GM23338 (cell line): ENCODE measurements at regions not wholly inside any gene's neighbourhood (a gene's known extent, or its start where the extent isn't known, plus 50 kb on each side); places are given as distances from the start of the nearest gene placed in this dataset.

Experiments used
- ATAC-seq: fragments of 200-7000 bp; cut with Tn5 transposase; 3 replicates; pipeline ENCODE4 v1.9.1; 2020
- DNase-seq: peaks from one replicate; pipeline ENCODE4 v3.0.0-alpha.2; 2015; ENCODE audit warnings: low spot score
- H2AFZ ChIP-seq: fragments of 200-600 bp; sonication (generic); 2 replicates; pipeline ENCODE4 v1.8.0; 2016; ENCODE audit warnings: antibody characterized with exemption, mild to moderate bottlenecking, moderate library complexity
- H3F3A ChIP-seq: fragments of 200-600 bp; sonication (generic); replicated peaks from 2 replicates; pipeline ENCODE4 v1.8.0; 2017; ENCODE audit warnings: antibody characterized with exemption, mixed run types, low read depth
- H3K27ac ChIP-seq: fragments of 200-600 bp; sonication (generic); 2 replicates; pipeline ENCODE4 v1.6.1; 2016; ENCODE audit warnings: low read depth
- H3K27me3 ChIP-seq: fragments of 200-600 bp; sonication (generic); 2 replicates; pipeline ENCODE4 v1.8.0; 2016; ENCODE audit warnings: mild to moderate bottlenecking, mixed run types, moderate library complexity; ENCODE audit not compliant: insufficient read depth
- H3K36me3 ChIP-seq: fragments of 200-600 bp; sonication (generic); 2 replicates; pipeline ENCODE4 v1.8.0; 2016; ENCODE audit warnings: mild to moderate bottlenecking; ENCODE audit not compliant: insufficient read depth
- H3K4me1 ChIP-seq: fragments of 200-600 bp; sonication (generic); 2 replicates; pipeline ENCODE4 v1.8.0; 2016; ENCODE audit warnings: mild to moderate bottlenecking, moderate library complexity; ENCODE audit not compliant: insufficient read depth
- H3K4me2 ChIP-seq: fragments of 200-600 bp; sonication (generic); 2 replicates; pipeline ENCODE4 v1.7.1; 2017; ENCODE audit warnings: mixed run types
- H3K4me3 ChIP-seq: fragments of 200-600 bp; sonication (generic); 2 replicates; pipeline ENCODE4 v1.6.1; 2016; ENCODE audit warnings: mixed run types
- H3K79me2 ChIP-seq: fragments of 200-600 bp; sonication (generic); replicated peaks from 2 replicates; pipeline ENCODE4 v1.8.0; 2017; ENCODE audit warnings: mild to moderate bottlenecking; ENCODE audit not compliant: insufficient read depth
- H3K9me2 ChIP-seq: fragments of 200-600 bp; sonication (generic); 2 replicates; pipeline ENCODE4 v1.8.0; 2017; ENCODE audit not compliant: insufficient read depth
- H4K20me1 ChIP-seq: fragments of 200-600 bp; sonication (generic); replicated peaks from 2 replicates; pipeline ENCODE4 v1.8.0; 2017; ENCODE audit warnings: mild to moderate bottlenecking; ENCODE audit not compliant: insufficient read depth
- H3K27ac Mint-ChIP-seq: 2 replicates; pipeline ENCODE4 v1.8.0; 2020; ENCODE audit warnings: inconsistent platforms, mild to moderate bottlenecking, moderate library complexity, mixed read lengths
- H3K27me3 Mint-ChIP-seq: 3 replicates; pipeline ENCODE4 v1.8.0; 2022; ENCODE audit warnings: low read depth, mild to moderate bottlenecking, moderate library complexity, mixed read lengths, inconsistent platforms; ENCODE audit not compliant: insufficient read depth, poor library complexity
- H3K36me3 Mint-ChIP-seq: 3 replicates; pipeline ENCODE4 v1.8.0; 2021; ENCODE audit warnings: low read depth, mild to moderate bottlenecking, inconsistent platforms, moderate library complexity, mixed read lengths
- H3K4me1 Mint-ChIP-seq: 3 replicates; pipeline ENCODE4 v1.8.0; 2020; ENCODE audit warnings: mild to moderate bottlenecking, inconsistent platforms, mixed read lengths
- H3K4me3 Mint-ChIP-seq: 3 replicates; pipeline ENCODE4 v1.8.0; 2021; ENCODE audit warnings: moderate library complexity, mild to moderate bottlenecking, inconsistent platforms, mixed read lengths
- H3K9me3 Mint-ChIP-seq: 3 replicates; pipeline ENCODE4 v1.8.0; 2020; ENCODE audit warnings: moderate library complexity, mild to moderate bottlenecking, inconsistent platforms, mixed read lengths
- EZH2 ChIP-seq: fragments of 200-600 bp; sonication (generic); IDR thresholded peaks from one replicate; pipeline ENCODE4 v1.8.0; 2017; ENCODE audit warnings: antibody characterized with exemption, mild to moderate bottlenecking, low read depth; ENCODE audit not compliant: unreplicated experiment
- EZH2phosphoT487 ChIP-seq: fragments of 200-600 bp; sonication (generic); IDR thresholded peaks from one replicate; pipeline ENCODE4 v1.8.1; 2018; ENCODE audit warnings: antibody characterized with exemption; ENCODE audit not compliant: unreplicated experiment
- JUNB ChIP-seq: IDR thresholded peaks from one replicate; pipeline ENCODE4 v1.6.1; 2016; ENCODE audit warnings: antibody characterized with exemption; ENCODE audit not compliant: unreplicated experiment
- NANOG ChIP-seq: IDR thresholded peaks from 2 replicates; pipeline ENCODE4 v1.6.1; 2016; ENCODE audit warnings: antibody characterized with exemption, borderline replicate concordance
- POLR2AphosphoS5 ChIP-seq: IDR thresholded peaks from 2 replicates; pipeline ENCODE4 v1.6.1; 2016; ENCODE audit warnings: antibody characterized with exemption, low read depth
- STAT1 ChIP-seq: IDR thresholded peaks from one replicate; pipeline ENCODE4 v1.6.1; 2016; ENCODE audit warnings: antibody characterized with exemption; ENCODE audit not compliant: unreplicated experiment
- ZNF114 ChIP-seq: fragments of 250-450 bp; sonication (Bioruptor Pico); IDR thresholded peaks from 2 replicates; pipeline ENCODE4 v1.5.0; 2020; ENCODE audit warnings: mild to moderate bottlenecking, moderate library complexity
- TF ChIP-seq, protein P1 (sequence below): fragments of 250-450 bp; sonication (Bioruptor Pico); IDR thresholded peaks from 2 replicates; pipeline ENCODE4 v1.5.0; 2020; ENCODE audit warnings: mild to moderate bottlenecking, moderate library complexity
- TF ChIP-seq, protein P2 (sequence below), 2 experiments: fragments of 200-600 bp in 1 of 2; sonication (generic) in 1 of 2; conservative IDR thresholded peaks; 2 replicates each; pipeline versions ENCODE4 v1.5.1 to v1.6.1; 2016 to 2017; ENCODE audit warnings: antibody characterized with exemption in 2 of 2, low read depth in 2 of 2, mild to moderate bottlenecking in 2 of 2, moderate library complexity in 1 of 2

DNA sequence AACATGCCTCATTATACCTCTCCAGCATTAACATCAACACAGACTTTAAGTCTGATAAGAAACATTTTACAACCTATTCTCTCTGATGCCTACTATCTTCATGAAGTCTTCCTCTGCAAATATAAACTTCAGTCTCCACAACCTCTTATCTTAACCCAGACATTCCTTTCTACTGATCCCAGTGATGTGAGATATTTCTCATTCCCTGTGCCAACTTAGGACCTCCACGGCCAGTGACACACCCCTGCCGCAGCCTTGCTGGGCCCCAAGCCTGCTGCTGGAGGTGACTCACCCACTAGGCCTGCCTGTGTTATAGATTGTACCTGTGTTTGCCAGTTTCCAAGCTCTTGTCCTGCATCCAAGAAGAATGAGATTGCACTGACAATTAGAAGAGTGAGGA, 734.5 kb upstream of the CADM2 start (continued):
- TF ChIP-seq, protein P1, sequence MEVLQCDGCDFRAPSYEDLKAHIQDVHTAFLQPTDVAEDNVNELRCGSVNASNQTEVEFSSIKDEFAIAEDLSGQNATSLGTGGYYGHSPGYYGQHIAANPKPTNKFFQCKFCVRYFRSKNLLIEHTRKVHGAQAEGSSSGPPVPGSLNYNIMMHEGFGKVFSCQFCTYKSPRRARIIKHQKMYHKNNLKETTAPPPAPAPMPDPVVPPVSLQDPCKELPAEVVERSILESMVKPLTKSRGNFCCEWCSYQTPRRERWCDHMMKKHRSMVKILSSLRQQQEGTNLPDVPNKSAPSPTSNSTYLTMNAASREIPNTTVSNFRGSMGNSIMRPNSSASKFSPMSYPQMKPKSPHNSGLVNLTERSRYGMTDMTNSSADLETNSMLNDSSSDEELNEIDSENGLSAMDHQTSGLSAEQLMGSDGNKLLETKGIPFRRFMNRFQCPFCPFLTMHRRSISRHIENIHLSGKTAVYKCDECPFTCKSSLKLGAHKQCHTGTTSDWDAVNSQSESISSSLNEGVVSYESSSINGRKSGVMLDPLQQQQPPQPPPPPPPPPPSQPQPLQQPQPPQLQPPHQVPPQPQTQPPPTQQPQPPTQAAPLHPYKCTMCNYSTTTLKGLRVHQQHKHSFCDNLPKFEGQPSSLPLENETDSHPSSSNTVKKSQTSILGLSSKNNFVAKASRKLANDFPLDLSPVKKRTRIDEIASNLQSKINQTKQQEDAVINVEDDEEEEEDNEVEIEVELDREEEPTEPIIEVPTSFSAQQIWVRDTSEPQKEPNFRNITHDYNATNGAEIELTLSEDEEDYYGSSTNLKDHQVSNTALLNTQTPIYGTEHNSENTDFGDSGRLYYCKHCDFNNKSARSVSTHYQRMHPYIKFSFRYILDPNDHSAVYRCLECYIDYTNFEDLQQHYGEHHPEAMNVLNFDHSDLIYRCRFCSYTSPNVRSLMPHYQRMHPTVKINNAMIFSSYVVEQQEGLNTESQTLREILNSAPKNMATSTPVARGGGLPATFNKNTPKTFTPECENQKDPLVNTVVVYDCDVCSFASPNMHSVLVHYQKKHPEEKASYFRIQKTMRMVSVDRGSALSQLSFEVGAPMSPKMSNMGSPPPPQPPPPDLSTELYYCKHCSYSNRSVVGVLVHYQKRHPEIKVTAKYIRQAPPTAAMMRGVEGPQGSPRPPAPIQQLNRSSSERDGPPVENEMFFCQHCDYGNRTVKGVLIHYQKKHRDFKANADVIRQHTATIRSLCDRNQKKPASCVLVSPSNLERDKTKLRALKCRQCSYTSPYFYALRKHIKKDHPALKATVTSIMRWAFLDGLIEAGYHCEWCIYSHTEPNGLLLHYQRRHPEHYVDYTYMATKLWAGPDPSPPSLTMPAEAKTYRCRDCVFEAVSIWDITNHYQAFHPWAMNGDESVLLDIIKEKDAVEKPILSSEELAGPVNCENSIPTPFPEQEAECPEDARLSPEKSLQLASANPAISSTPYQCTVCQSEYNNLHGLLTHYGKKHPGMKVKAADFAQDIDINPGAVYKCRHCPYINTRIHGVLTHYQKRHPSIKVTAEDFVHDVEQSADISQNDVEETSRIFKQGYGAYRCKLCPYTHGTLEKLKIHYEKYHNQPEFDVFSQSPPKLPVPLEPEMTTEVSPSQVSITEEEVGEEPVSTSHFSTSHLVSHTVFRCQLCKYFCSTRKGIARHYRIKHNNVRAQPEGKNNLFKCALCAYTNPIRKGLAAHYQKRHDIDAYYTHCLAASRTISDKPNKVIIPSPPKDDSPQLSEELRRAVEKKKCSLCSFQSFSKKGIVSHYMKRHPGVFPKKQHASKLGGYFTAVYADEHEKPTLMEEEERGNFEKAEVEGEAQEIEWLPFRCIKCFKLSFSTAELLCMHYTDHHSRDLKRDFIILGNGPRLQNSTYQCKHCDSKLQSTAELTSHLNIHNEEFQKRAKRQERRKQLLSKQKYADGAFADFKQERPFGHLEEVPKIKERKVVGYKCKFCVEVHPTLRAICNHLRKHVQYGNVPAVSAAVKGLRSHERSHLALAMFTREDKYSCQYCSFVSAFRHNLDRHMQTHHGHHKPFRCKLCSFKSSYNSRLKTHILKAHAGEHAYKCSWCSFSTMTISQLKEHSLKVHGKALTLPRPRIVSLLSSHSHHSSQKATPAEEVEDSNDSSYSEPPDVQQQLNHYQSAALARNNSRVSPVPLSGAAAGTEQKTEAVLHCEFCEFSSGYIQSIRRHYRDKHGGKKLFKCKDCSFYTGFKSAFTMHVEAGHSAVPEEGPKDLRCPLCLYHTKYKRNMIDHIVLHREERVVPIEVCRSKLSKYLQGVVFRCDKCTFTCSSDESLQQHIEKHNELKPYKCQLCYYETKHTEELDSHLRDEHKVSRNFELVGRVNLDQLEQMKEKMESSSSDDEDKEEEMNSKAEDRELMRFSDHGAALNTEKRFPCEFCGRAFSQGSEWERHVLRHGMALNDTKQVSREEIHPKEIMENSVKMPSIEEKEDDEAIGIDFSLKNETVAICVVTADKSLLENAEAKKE (CRISPR knock-in tag) = no peak
- TF ChIP-seq ZNF114 (CRISPR knock-in tag) (no peak), POLR2AphosphoS5 (no peak), NANOG (no peak)

DNA sequence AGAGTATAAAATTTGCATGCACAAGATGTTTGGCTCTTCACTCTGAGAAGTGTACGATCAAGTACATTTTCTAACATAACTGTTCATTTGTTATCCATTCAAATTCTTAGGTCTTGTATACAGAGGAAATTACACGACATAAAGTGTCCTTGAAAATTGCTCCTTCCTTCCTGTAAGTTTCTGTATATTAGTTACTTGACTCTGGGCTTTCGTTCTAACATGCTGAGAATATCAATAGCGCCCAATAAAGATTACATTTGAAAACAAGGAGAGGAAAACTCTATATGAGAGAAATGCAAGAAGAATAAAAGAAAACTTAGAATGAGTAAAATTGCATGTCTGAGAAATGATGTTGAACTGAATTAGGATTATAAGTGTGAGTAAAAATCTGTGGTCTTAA, 722.5 kb upstream of the CADM2 start:
- TF ChIP-seq, protein P1 (CRISPR knock-in tag) = no peak
- TF ChIP-seq ZNF114 (CRISPR knock-in tag) (no peak), STAT1 (no peak), EZH2 (no peak), JUNB (no peak), EZH2phosphoT487 (no peak), NANOG (no peak)
- TF ChIP-seq, protein P2, sequence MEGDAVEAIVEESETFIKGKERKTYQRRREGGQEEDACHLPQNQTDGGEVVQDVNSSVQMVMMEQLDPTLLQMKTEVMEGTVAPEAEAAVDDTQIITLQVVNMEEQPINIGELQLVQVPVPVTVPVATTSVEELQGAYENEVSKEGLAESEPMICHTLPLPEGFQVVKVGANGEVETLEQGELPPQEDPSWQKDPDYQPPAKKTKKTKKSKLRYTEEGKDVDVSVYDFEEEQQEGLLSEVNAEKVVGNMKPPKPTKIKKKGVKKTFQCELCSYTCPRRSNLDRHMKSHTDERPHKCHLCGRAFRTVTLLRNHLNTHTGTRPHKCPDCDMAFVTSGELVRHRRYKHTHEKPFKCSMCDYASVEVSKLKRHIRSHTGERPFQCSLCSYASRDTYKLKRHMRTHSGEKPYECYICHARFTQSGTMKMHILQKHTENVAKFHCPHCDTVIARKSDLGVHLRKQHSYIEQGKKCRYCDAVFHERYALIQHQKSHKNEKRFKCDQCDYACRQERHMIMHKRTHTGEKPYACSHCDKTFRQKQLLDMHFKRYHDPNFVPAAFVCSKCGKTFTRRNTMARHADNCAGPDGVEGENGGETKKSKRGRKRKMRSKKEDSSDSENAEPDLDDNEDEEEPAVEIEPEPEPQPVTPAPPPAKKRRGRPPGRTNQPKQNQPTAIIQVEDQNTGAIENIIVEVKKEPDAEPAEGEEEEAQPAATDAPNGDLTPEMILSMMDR (conservative IDR thresholded peaks at IDR 0.05; ENCODE audit: low read depth in 2 of 2) = no peak

More for the DNA sequence above, 722.5 kb upstream of the CADM2 start:
- no peaks in the 10 kb centered on the region for H3K79me2 ChIP-seq
- no peaks in the 10 kb centered on the region for H3K27me3 ChIP-seq
- no peaks in the 10 kb centered on the region for H3K27me3 Mint-ChIP-seq
- H3K9me2 ChIP-seq = no peaks in the 10 kb centered on the region
- ATAC-seq (no peak), DNase-seq (no peak)
- no peak overlapping the region for H3K27ac Mint-ChIP-seq
- H3K4me1 ChIP-seq = no peaks in the 10 kb centered on the region
- H3K4me3 ChIP-seq = no peak overlapping the region
- peaks cover 17% of the 10 kb centered on the region; the same call in 2 of the 3 replicates for H3K9me3 Mint-ChIP-seq
- H3K36me3 ChIP-seq = no peaks in the 10 kb centered on the region
- peaks cover 5% of the 10 kb centered on the region; the same call in 2 of the 3 replicates for H3K36me3 Mint-ChIP-seq
- H2AFZ ChIP-seq = no peak overlapping the region
- no peak overlapping the region for H3K27ac ChIP-seq
- H3K4me1 Mint-ChIP-seq = no peaks in the 10 kb centered on the region
- H4K20me1 ChIP-seq = no peaks in the 10 kb centered on the region
- no peak overlapping the region for H3K4me2 ChIP-seq
- H3F3A ChIP-seq = no peaks in the 10 kb centered on the region
- no peak overlapping the region for H3K4me3 Mint-ChIP-seq
